ENCODE measurements at regions not wholly inside any gene's neighbourhood (a gene's known extent, or its start where the extent isn't known, plus 50 kb on each side); places are given as distances from the start of the nearest gene placed in this dataset.

DNA sequence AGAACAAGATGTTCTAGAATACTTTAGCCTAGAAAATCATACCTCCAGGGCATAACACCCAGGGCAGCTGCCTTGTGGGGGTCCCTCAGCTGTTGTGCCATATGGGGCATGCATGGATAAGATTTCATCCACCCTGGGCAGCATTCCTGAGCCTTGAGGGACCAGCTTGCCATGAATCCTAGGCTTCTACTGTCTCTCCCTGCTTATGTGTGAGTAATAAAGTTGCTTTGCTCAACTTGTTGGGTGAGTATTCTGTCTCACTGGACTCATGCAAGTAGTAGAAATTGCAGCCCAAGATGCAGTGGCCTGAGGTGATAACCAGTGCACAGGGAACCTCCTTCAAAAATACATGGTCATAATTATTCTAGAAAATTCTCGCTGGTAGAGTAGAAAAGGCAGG lies 52.1 kb upstream of the EPHB1 start:
- TF ChIP-seq CTCF (IDR thresholded peaks at IDR 0.05 in 2 of 3, conservative IDR thresholded peaks at IDR 0.05 in 1 of 3; ENCODE audit: borderline replicate concordance in 1 of 3, insufficient read depth in 1 of 3, low read depth in 2 of 3, low read length in 2 of 3) (no peak), EZH2 (IDR thresholded peaks at IDR 0.05) (no peak), JUND (IDR thresholded peaks at IDR 0.05) (no peak), ZNF274 (IDR thresholded peaks at IDR 0.05; ENCODE audit: low read depth, low read length) (no peak), REST (IDR thresholded peaks at IDR 0.05; ENCODE audit: low read depth) (no peak), EZH2phosphoT487 (IDR thresholded peaks at IDR 0.05; ENCODE audit: borderline replicate concordance) (no peak), POLR2AphosphoS5 (IDR thresholded peaks at IDR 0.05; ENCODE audit: low read depth, low read length) (no peak), POLR2A (IDR thresholded peaks at IDR 0.05; ENCODE audit: borderline replicate concordance, extremely low read depth, insufficient read depth, insufficient read length) (no peak), RAD21 (IDR thresholded peaks at IDR 0.05; ENCODE audit: low read depth) (no peak), MAX (IDR thresholded peaks at IDR 0.05) (no peak)
- TF ChIP-seq, protein P1, sequence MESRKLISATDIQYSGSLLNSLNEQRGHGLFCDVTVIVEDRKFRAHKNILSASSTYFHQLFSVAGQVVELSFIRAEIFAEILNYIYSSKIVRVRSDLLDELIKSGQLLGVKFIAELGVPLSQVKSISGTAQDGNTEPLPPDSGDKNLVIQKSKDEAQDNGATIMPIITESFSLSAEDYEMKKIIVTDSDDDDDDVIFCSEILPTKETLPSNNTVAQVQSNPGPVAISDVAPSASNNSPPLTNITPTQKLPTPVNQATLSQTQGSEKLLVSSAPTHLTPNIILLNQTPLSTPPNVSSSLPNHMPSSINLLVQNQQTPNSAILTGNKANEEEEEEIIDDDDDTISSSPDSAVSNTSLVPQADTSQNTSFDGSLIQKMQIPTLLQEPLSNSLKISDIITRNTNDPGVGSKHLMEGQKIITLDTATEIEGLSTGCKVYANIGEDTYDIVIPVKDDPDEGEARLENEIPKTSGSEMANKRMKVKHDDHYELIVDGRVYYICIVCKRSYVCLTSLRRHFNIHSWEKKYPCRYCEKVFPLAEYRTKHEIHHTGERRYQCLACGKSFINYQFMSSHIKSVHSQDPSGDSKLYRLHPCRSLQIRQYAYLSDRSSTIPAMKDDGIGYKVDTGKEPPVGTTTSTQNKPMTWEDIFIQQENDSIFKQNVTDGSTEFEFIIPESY (IDR thresholded peaks at IDR 0.05; ENCODE audit: extremely low read depth, insufficient replicate concordance, low read length) = no peak
